Erythroblast (primary cell): ENCODE measurements at regions not wholly inside any gene's neighbourhood (a gene's known extent, or its start where the extent isn't known, plus 50 kb on each side); places are given as distances from the start of the nearest gene placed in this dataset.

ENCODE experiments used
- DNase-seq, 2 experiments: peaks; one replicate each; lab custom pipeline; 2025; lab: John Stamatoyannopoulos, UW
- GATA1 ChIP-seq: IDR thresholded peaks from 2 replicates; pipeline ENCODE4 v1.6.1; 2011; ENCODE audit warnings: low read depth, mild to moderate bottlenecking, control low read depth, low read length, moderate library complexity
- POLR2A ChIP-seq: IDR thresholded peaks from 2 replicates; pipeline ENCODE4 v1.6.1; 2011; ENCODE audit warnings: mild to moderate bottlenecking, low read length

DNA sequence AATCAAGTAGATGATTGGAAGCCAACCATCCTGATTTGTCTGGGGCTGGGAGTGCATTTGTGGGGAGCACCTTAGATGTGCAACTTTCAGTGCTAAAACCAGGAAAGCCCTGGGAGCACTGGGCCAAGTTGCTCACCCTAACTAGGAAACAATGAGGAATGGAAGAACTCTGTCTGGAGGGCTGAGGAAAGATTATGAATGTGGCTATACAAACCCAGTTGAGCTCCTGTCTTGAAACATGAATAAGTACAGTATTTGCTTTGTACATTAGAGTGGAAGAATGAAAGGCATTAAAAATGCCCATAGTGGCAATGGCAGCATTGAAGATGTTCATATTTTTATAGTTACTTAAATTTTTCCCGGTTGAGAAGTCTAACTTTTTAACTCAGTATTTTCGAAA is 121.1 kb downstream of the HDGFL1 start:
- DNase-seq: no peak
- TF ChIP-seq POLR2A: no peak
- no peak for TF ChIP-seq GATA1

DNA sequence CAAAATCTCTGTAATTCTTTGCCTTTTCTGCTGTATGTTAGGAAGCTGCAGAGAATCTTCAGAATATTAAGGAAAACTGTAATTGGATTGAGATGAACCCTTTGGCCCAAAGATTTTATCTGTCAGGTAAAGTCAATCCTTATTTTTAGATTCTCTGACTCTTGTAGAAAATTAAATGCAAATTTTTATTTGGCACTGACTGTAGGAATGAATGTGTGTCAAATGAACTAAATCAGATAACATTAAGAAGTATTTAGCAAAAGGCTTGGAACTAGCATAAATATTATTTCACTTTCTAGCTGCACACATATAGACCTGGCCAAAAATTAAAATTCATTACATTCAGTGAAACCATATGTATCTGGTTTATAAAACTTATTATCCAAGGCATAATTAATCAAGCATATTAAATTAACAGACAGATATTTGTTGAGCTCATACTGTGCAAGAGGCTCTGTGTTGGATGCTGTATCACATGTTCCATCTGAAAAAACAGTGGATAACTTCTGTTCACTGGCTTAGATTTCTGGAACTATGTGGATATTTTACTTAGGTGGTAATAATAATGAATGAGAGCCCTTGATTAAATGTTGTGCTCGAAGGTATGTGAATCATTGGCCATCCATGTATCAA is 124.8 kb downstream of the HDGFL1 start:
- no peak for DNase-seq
- TF ChIP-seq GATA1 (no peak), POLR2A (no peak)

DNA sequence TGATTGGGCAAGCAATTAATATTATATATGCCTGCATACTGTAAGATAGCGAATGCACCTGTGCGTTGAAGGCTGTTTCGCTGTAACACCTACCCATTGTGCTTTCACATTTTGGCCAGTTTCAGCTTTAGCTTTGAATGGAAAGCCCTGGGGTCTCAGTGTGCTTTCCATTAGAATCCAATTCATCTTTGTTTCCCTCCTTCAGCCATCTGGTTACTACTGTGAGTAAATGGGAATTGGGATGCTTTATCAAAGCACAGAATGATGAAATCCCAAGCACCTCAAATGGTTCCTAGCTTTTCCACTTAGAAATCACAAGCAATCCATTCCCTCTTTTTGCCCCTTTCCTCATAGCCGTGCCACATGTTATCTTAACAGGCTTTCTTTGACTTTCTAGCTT is 127.1 kb downstream of the HDGFL1 start:
- no peak for DNase-seq
- TF ChIP-seq POLR2A: no peak
- TF ChIP-seq GATA1: no peak

DNA sequence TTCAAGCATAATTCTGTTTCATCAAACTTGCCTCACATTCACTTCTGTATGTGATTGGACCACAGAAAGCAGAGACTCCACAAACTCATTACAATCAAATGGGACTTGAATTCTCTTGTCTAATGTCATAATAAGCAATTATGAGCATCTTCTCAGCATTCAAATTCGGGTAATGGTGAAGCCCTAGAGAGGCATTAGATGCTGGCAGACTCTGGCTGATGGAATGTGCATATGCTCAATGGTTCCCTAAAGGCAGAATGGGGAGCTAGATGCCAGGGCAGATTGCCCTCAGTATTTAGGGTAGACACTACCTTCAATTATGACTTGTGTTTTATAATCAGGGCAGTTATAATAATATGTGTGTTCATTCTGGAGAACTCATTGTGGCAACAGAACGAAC is 127.9 kb downstream of the HDGFL1 start:
- TF ChIP-seq GATA1 (no peak), POLR2A (no peak)
- DNase-seq: no peak

GRCh38 chr6:22699151-22699550 is 129.8 kb downstream of the HDGFL1 start:
- TF ChIP-seq GATA1: no peak
- TF ChIP-seq POLR2A: no peak
- DNase-seq: peak in 1 of 2 experiments; percentile 2

GRCh38 chr6:22706651-22707050 is 137.3 kb downstream of the HDGFL1 start:
- DNase-seq: no peak
- TF ChIP-seq GATA1: no peak
- TF ChIP-seq POLR2A: no peak

GRCh38 chr6:22708469-22708868 is 139.1 kb downstream of the HDGFL1 start:
- no peak for DNase-seq

DNA sequence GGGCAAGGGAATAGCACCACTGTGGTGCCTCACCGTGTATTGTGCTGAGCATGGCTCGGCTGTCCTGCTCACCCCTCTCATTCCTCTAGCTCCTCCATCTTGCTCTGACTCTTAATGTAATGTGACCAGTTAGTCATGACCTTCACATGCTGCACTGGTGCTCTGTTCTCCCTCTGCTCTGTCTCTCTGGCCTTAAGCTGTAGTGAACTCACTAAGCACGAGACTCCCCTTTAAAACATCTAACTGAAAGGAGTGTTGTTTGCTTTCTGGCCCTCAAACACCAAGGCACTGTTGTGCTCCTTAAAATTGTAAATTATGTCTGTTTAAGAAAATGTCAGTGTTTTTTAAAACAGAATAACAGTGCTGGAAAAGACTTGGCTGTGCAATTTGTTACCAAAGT is 140.4 kb downstream of the HDGFL1 start:
- DNase-seq: no peak
- no peak for TF ChIP-seq GATA1
- no peak for TF ChIP-seq POLR2A

More at GRCh38 chr6:22708469-22708868, 139.1 kb downstream of the HDGFL1 start:
- TF ChIP-seq POLR2A: no peak
- TF ChIP-seq GATA1: no peak

- TF ChIP-seq GATA1 (no peak), POLR2A (no peak)
- DNase-seq: no peak
Measured at GRCh38 chr6:22716721-22717120, 147.4 kb downstream of the HDGFL1 start.

DNA sequence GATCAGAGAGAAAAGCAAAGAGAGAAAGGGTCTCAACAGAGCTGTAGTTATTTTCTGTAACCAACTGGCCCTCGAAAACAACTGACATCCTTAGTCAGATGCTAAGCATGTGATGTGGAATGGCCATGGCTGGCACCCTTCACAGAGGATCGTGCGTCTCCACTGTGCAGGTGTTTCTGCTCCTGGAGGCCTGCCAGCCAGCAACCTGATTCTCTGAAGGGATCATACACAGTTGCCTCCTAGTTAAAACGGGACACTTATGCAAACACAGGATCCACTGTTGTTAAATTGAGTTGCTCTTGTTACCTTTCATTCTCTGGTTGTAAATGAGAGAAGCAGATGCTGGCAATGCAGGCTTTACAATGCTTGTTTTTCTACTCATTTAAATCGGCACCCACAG is 148.5 kb downstream of the HDGFL1 start:
- TF ChIP-seq GATA1 (no peak), POLR2A (no peak)

DNA sequence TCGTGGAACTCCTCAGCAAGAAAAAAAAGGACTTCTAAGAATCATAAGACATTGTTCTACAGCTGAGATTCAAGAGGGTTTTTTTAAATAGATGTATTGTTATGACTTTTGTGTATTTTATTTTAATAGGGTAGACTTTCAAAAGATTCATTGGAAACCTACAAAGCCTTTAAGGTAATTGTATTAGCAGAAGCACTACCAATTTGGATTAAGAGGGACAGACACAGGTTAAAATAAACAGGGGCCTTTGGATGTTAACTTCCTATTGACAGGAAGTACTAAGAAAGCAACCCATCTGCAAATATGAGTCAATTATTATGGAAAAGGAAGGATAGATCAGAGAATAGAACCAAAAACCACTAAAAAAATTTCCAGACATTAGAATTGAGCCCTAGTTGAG is 153.5 kb downstream of the HDGFL1 start:
- TF ChIP-seq POLR2A (no peak), GATA1 (no peak)

More for the DNA sequence above, 148.5 kb downstream of the HDGFL1 start:
- DNase-seq: no peak

DNA sequence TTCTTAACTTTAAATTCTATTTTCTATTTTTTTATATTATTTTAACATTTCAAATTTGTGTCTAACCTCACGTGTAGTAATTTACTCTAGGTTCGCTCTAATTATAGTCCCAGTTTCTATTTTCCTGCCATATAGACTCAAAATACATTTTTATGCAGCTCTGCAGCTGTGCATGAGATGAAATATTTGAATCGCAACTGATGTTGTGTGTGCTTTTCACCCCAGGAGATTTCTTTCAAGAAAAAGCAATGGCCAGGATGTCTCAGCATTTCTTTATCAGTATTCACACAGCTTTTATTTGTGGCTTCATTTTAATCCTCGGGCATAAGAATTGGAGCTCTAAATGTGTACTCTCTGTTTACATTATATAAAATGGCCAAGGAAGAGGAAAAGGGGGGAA is 157.6 kb downstream of the HDGFL1 start:
- no peak for DNase-seq
- TF ChIP-seq POLR2A (no peak), GATA1 (no peak)

More for the DNA sequence above, 153.5 kb downstream of the HDGFL1 start:
- no peak for DNase-seq

GRCh38 chr6:22727710-22728109 is 158.3 kb downstream of the HDGFL1 start:
- DNase-seq: no peak

GRCh38 chr6:22732176-22732970 is 163.0 kb downstream of the HDGFL1 start:
- no peak for TF ChIP-seq POLR2A
- TF ChIP-seq GATA1: no peak
- no peak for DNase-seq

More at GRCh38 chr6:22727710-22728109, 158.3 kb downstream of the HDGFL1 start:
- no peak for TF ChIP-seq GATA1
- TF ChIP-seq POLR2A: no peak
